PC-9 (cell line): ENCODE measurements at regions not wholly inside any gene's neighbourhood (a gene's known extent, or its start where the extent isn't known, plus 50 kb on each side); places are given as distances from the start of the nearest gene placed in this dataset.

Experiments used
- BruUV-seq: library from RNA; stranded (reverse); fragments of 400-500 nt; replicated peaks from 2 replicates; lab custom pipeline; 2021; lab: Mats Ljungman, UMichigan
- CTCF ChIA-PET: fragments of 300-600 bp; sonication (Branson Sonifier 250); formaldehyde crosslinking; loops from one replicate; lab custom pipeline; 2022; ENCODE audit warnings: antibody characterized with exemption; lab: Charles Lee
- POLR2A ChIA-PET: fragments of 300-600 bp; sonication (Branson Sonifier 250); formaldehyde crosslinking; loops from one replicate; lab custom pipeline; 2022; ENCODE audit warnings: antibody characterized with exemption; ENCODE audit not compliant: unreplicated experiment; lab: Charles Lee
- DNase-seq, 2 experiments: peaks; one replicate each; pipeline versions ENCODE4 v3.0.0 to v3.0.0-alpha.2; 2015 to 2022; ENCODE audit warnings: mixed read lengths in 1 of 2
- H2AFZ ChIP-seq: fragments of 200-600 bp; sonication (generic); 2 replicates; pipeline ENCODE4 v1.8.1; 2017; ENCODE audit warnings: antibody characterized with exemption
- H3F3A ChIP-seq: fragments of 200-600 bp; sonication (generic); 2 replicates; pipeline ENCODE4 v1.8.1; 2017; ENCODE audit warnings: antibody characterized with exemption, mild to moderate bottlenecking, low read depth; ENCODE audit not compliant: insufficient read depth
- H3K27ac ChIP-seq: fragments of 200-600 bp; sonication (generic); 2 replicates; pipeline ENCODE4 v1.6.1; 2016; ENCODE audit warnings: mixed run types
- H3K27me3 ChIP-seq: fragments of 200-600 bp; sonication (generic); 2 replicates; pipeline ENCODE4 v1.6.1; 2016; ENCODE audit warnings: low read depth, mixed run types; ENCODE audit not compliant: insufficient read depth
- H3K36me3 ChIP-seq: fragments of 200-600 bp; sonication (generic); 2 replicates; pipeline ENCODE4 v1.6.1; 2016; ENCODE audit warnings: low read depth, mixed run types
- H3K4me1 ChIP-seq: fragments of 200-600 bp; sonication (generic); replicated peaks from 2 replicates; pipeline ENCODE4 v1.6.1; 2016; ENCODE audit warnings: mixed run types; ENCODE audit not compliant: insufficient read depth
- H3K4me2 ChIP-seq: fragments of 200-600 bp; sonication (generic); 2 replicates; pipeline ENCODE4 v1.6.1; 2017; ENCODE audit warnings: mixed run types
- H3K4me3 ChIP-seq: fragments of 200-600 bp; sonication (generic); 2 replicates; pipeline ENCODE4 v1.6.1; 2016; ENCODE audit warnings: mixed run types
- H3K79me2 ChIP-seq: fragments of 200-600 bp; sonication (generic); 2 replicates; pipeline ENCODE4 v1.6.1; 2017; ENCODE audit warnings: low read depth, mixed run types
- H3K9me2 ChIP-seq: fragments of 200-600 bp; sonication (generic); 2 replicates; pipeline ENCODE4 v1.8.1; 2017; ENCODE audit warnings: mild to moderate bottlenecking; ENCODE audit not compliant: insufficient read depth
- H3K9me3 ChIP-seq: fragments of 200-600 bp; sonication (generic); 2 replicates; pipeline ENCODE4 v1.8.1; 2016; ENCODE audit warnings: low read depth; ENCODE audit not compliant: insufficient read depth
- H4K20me1 ChIP-seq: fragments of 200-600 bp; sonication (generic); 2 replicates; pipeline ENCODE4 v1.8.1; 2017; ENCODE audit not compliant: insufficient read depth
- CTCF ChIP-seq: fragments of 200-600 bp; sonication (generic); conservative IDR thresholded peaks from 2 replicates; pipeline ENCODE4 v1.6.1; 2017; ENCODE audit warnings: mixed run types, antibody characterized with exemption, mild to moderate bottlenecking, moderate library complexity
- EZH2 ChIP-seq: fragments of 200-600 bp; sonication (generic); IDR thresholded peaks from 2 replicates; pipeline ENCODE4 v1.8.0; 2017; ENCODE audit warnings: antibody characterized with exemption, low read depth
- intact Hi-C: fragments of 100-400 bp; cut with micrococcal nuclease; formaldehyde crosslinking; loops from one replicate; pipeline ENCODE4 v1.10.0; 2022; ENCODE audit not compliant: unreplicated experiment

- no peak overlapping the region for H3K4me2 ChIP-seq
- ChIA-PET POLR2A (interaction anchor here (0.5 kb wide), 1 partner anchor 239 kb away, joined by 3 read pairs; no protein-coding TSS in a partner anchor), CTCF (no interaction called here)
- no peak overlapping the region for H3K4me3 ChIP-seq
- H3K27me3 ChIP-seq = no peaks in the 10 kb centered on the region
- H4K20me1 ChIP-seq = no peaks in the 10 kb centered on the region
- no peak for DNase-seq
- no peaks in the 10 kb centered on the region; the same call in 1 of the 2 replicates for H3F3A ChIP-seq
- intact Hi-C loops = no loop called here
- no peaks in the 10 kb centered on the region for H3K36me3 ChIP-seq
- no peak overlapping the region for H2AFZ ChIP-seq
- H3K79me2 ChIP-seq = no peaks in the 10 kb centered on the region
- TF ChIP-seq CTCF (no peak), EZH2 (no peak)
- no TSS peak for BruUV-seq
- H3K9me2 ChIP-seq = no peaks in the 10 kb centered on the region
- H3K9me3 ChIP-seq = no peaks in the 10 kb centered on the region
- H3K27ac ChIP-seq = no peak overlapping the region
- H3K4me1 ChIP-seq = no peaks in the 10 kb centered on the region
These were observed 1434.5 kb upstream of the CDH6 start for GRCh38 chr5:29758986-29759421.

GRCh38 chr5:29750453-29750852 lies 1443.0 kb upstream of the CDH6 start:
- no peaks in the 10 kb centered on the region for H3K9me2 ChIP-seq
- ChIA-PET CTCF (interaction anchor here (0.7 kb wide), 1 partner anchor 18 kb away, joined by 3 read pairs; no protein-coding TSS in a partner anchor), POLR2A (no interaction called here)
- H3K27me3 ChIP-seq = no peaks in the 10 kb centered on the region
- H3F3A ChIP-seq = no peaks in the 10 kb centered on the region
- no peak overlapping the region for H3K4me3 ChIP-seq
- intact Hi-C loops = no loop called here
- no peaks in the 10 kb centered on the region; the same call in 1 of the 2 replicates for H4K20me1 ChIP-seq
- no TSS peak for BruUV-seq
- no peak overlapping the region for H2AFZ ChIP-seq
- no peaks in the 10 kb centered on the region for H3K4me1 ChIP-seq
- DNase-seq = no peak
- no peak overlapping the region for H3K27ac ChIP-seq
- H3K9me3 ChIP-seq = no peaks in the 10 kb centered on the region
- no peak overlapping the region for H3K4me2 ChIP-seq
- H3K36me3 ChIP-seq = no peaks in the 10 kb centered on the region
- TF ChIP-seq CTCF = no peak
- TF ChIP-seq EZH2 = no peak
- no peaks in the 10 kb centered on the region for H3K79me2 ChIP-seq

- Histone ChIP-seq H3K4me1 (no peaks in the 10 kb centered on the region), H3K4me3 (no peak overlapping the region), H3K79me2 (no peaks in the 10 kb centered on the region), H3K9me2 (no peaks in the 10 kb centered on the region), H3K36me3 (no peaks in the 10 kb centered on the region), H4K20me1 (no peaks in the 10 kb centered on the region; the same call in 1 of the 2 replicates), H2AFZ (no peak overlapping the region), H3K27ac (no peak overlapping the region), H3K4me2 (no peak overlapping the region), H3F3A (no peaks in the 10 kb centered on the region), H3K9me3 (no peaks in the 10 kb centered on the region), H3K27me3 (no peaks in the 10 kb centered on the region)
- POLR2A ChIA-PET = no interaction called here
- intact Hi-C loops = no loop called here
- BruUV-seq = no TSS peak
- no peak for DNase-seq
- TF ChIP-seq EZH2 (no peak), CTCF (no peak)
- CTCF ChIA-PET = no interaction called here
These were observed 1448.9 kb upstream of the CDH6 start for GRCh38 chr5:29744618-29745017.
